Activated naive CD4-positive, alpha-beta T cell treated with anti-CD3 and anti-CD28 coated beads, Interleukin-2, amount 10 ng/mL, durations not matched to agents 7 days and 5 days (primary cell): ENCODE measurements at regions not wholly inside any gene's neighbourhood (a gene's known extent, or its start where the extent isn't known, plus 50 kb on each side); places are given as distances from the start of the nearest gene placed in this dataset.

Experiments
- CTCF ChIA-PET: fragments of 350-600 bp; sonication (Branson Sonifier 250); formaldehyde crosslinking; loops from one replicate; lab custom pipeline; 2021; ENCODE audit warnings: antibody characterized with exemption; lab: Charles Lee
- DNase-seq: peaks from one replicate; pipeline ENCODE4 v3.0.0-alpha.2; 2020
- H3K27ac Mint-ChIP-seq: one replicate; pipeline ENCODE4 v1.8.0; 2021; ENCODE audit warnings: mild to moderate bottlenecking, moderate library complexity, mixed read lengths
- H3K27me3 Mint-ChIP-seq: one replicate; pipeline ENCODE4 v1.8.0; 2021; ENCODE audit warnings: mild to moderate bottlenecking, mixed read lengths
- H3K36me3 Mint-ChIP-seq: one replicate; pipeline ENCODE4 v1.8.0; 2021; ENCODE audit warnings: mixed read lengths
- H3K4me1 Mint-ChIP-seq: one replicate; pipeline ENCODE4 v1.8.0; 2021; ENCODE audit warnings: mixed read lengths
- H3K4me3 Mint-ChIP-seq: one replicate; pipeline ENCODE4 v1.8.0; 2021; ENCODE audit warnings: mild to moderate bottlenecking, moderate library complexity, mixed read lengths
- H3K9me3 Mint-ChIP-seq: one replicate; pipeline ENCODE4 v1.8.0; 2021; ENCODE audit warnings: mixed read lengths

GRCh38 chr1:4084896-4085295 lies 184.8 kb upstream of the C1orf174 start:
- DNase-seq, result no peak
- H3K27me3 Mint-ChIP-seq, result no peaks in the 10 kb centered on the region
- peaks cover 4% of the 10 kb centered on the region for H3K9me3 Mint-ChIP-seq
- no peaks in the 10 kb centered on the region for H3K36me3 Mint-ChIP-seq
- H3K27ac Mint-ChIP-seq, result no peak overlapping the region
- H3K4me1 Mint-ChIP-seq, result no peaks in the 10 kb centered on the region
- CTCF ChIA-PET, result interaction anchor here (0.8 kb wide), 1 partner anchor 173 kb away, joined by 3 read pairs; no protein-coding TSS in a partner anchor
- no peak overlapping the region for H3K4me3 Mint-ChIP-seq

GRCh38 chr1:4085546-4085945 lies 185.5 kb upstream of the C1orf174 start:
- Mint-ChIP-seq H3K27me3 (no peaks in the 10 kb centered on the region), H3K4me1 (no peaks in the 10 kb centered on the region), H3K9me3 (peaks cover 2% of the 10 kb centered on the region), H3K36me3 (no peaks in the 10 kb centered on the region), H3K27ac (no peak overlapping the region), H3K4me3 (no peak overlapping the region)
- CTCF ChIA-PET, result interaction anchor here (0.8 kb wide), 1 partner anchor 174 kb away, joined by 3 read pairs; no protein-coding TSS in a partner anchor
- no peak for DNase-seq

- Mint-ChIP-seq H3K4me1 (no peaks in the 10 kb centered on the region), H3K36me3 (no peaks in the 10 kb centered on the region), H3K27ac (no peak overlapping the region), H3K27me3 (no peaks in the 10 kb centered on the region), H3K9me3 (no peaks in the 10 kb centered on the region), H3K4me3 (no peak overlapping the region)
- DNase-seq, result no peak
- CTCF ChIA-PET, result no interaction called here
Observed at GRCh38 chr1:4086085-4086850, 186.2 kb upstream of the C1orf174 start.

- DNase-seq, result no peak
- Mint-ChIP-seq H3K4me1 (no peaks in the 10 kb centered on the region), H3K27ac (no peak overlapping the region), H3K4me3 (no peak overlapping the region), H3K9me3 (no peaks in the 10 kb centered on the region), H3K36me3 (no peaks in the 10 kb centered on the region), H3K27me3 (no peaks in the 10 kb centered on the region)
- CTCF ChIA-PET, result no interaction called here
Observed at GRCh38 chr1:4086921-4087320, 186.8 kb upstream of the C1orf174 start.

- H3K4me3 Mint-ChIP-seq, result no peak overlapping the region
- DNase-seq, result no peak
- H3K36me3 Mint-ChIP-seq, result no peaks in the 10 kb centered on the region
- no peaks in the 10 kb centered on the region for H3K27me3 Mint-ChIP-seq
- H3K9me3 Mint-ChIP-seq, result peaks cover 2% of the 10 kb centered on the region
- H3K4me1 Mint-ChIP-seq, result no peaks in the 10 kb centered on the region
- CTCF ChIA-PET, result no interaction called here
- H3K27ac Mint-ChIP-seq, result peak overlapping the region; percentile 25
Observed at GRCh38 chr1:4087530-4088420, 187.7 kb upstream of the C1orf174 start.

- no peaks in the 10 kb centered on the region for H3K4me1 Mint-ChIP-seq
- no peaks in the 10 kb centered on the region for H3K27me3 Mint-ChIP-seq
- H3K27ac Mint-ChIP-seq, result no peak overlapping the region
- peaks cover 7% of the 10 kb centered on the region for H3K9me3 Mint-ChIP-seq
- H3K4me3 Mint-ChIP-seq, result no peak overlapping the region
- no peaks in the 10 kb centered on the region for H3K36me3 Mint-ChIP-seq
- no peak for DNase-seq
- CTCF ChIA-PET, result no interaction called here
Observed at GRCh38 chr1:4088676-4089075, 188.6 kb upstream of the C1orf174 start.

GRCh38 chr1:4089421-4090175 lies 189.5 kb upstream of the C1orf174 start:
- Mint-ChIP-seq H3K27ac (no peak overlapping the region), H3K36me3 (no peaks in the 10 kb centered on the region), H3K4me1 (no peaks in the 10 kb centered on the region), H3K9me3 (peaks cover 9% of the 10 kb centered on the region), H3K27me3 (no peaks in the 10 kb centered on the region), H3K4me3 (no peak overlapping the region)
- CTCF ChIA-PET, result no interaction called here
- DNase-seq, result no peak

GRCh38 chr1:4090556-4090955 lies 190.5 kb upstream of the C1orf174 start:
- H3K27ac Mint-ChIP-seq, result no peak overlapping the region
- no peaks in the 10 kb centered on the region for H3K27me3 Mint-ChIP-seq
- peaks cover 14% of the 10 kb centered on the region for H3K9me3 Mint-ChIP-seq
- H3K4me3 Mint-ChIP-seq, result no peak overlapping the region
- H3K4me1 Mint-ChIP-seq, result no peaks in the 10 kb centered on the region
- DNase-seq, result no peak
- CTCF ChIA-PET, result no interaction called here
- no peaks in the 10 kb centered on the region for H3K36me3 Mint-ChIP-seq

GRCh38 chr1:4090976-4091660 lies 191.0 kb upstream of the C1orf174 start:
- Mint-ChIP-seq H3K4me1 (no peaks in the 10 kb centered on the region), H3K4me3 (no peak overlapping the region), H3K36me3 (no peaks in the 10 kb centered on the region), H3K9me3 (peaks cover 17% of the 10 kb centered on the region), H3K27ac (no peak overlapping the region), H3K27me3 (no peaks in the 10 kb centered on the region)
- CTCF ChIA-PET, result no interaction called here
- DNase-seq, result no peak

GRCh38 chr1:4091996-4092395 lies 191.9 kb upstream of the C1orf174 start:
- CTCF ChIA-PET, result no interaction called here
- H3K9me3 Mint-ChIP-seq, result peaks cover 19% of the 10 kb centered on the region
- no peak overlapping the region for H3K4me3 Mint-ChIP-seq
- H3K4me1 Mint-ChIP-seq, result no peaks in the 10 kb centered on the region
- H3K27me3 Mint-ChIP-seq, result no peaks in the 10 kb centered on the region
- no peak overlapping the region for H3K27ac Mint-ChIP-seq
- H3K36me3 Mint-ChIP-seq, result no peaks in the 10 kb centered on the region
- DNase-seq, result no peak

GRCh38 chr1:4093856-4094565 lies 193.9 kb upstream of the C1orf174 start:
- H3K27me3 Mint-ChIP-seq, result no peaks in the 10 kb centered on the region
- H3K36me3 Mint-ChIP-seq, result no peaks in the 10 kb centered on the region

GRCh38 chr1:4095433-4095971 lies 195.4 kb upstream of the C1orf174 start:
- Mint-ChIP-seq H3K36me3 (no peaks in the 10 kb centered on the region), H3K9me3 (peaks cover 19% of the 10 kb centered on the region), H3K4me1 (no peaks in the 10 kb centered on the region), H3K27me3 (no peaks in the 10 kb centered on the region), H3K4me3 (no peak overlapping the region), H3K27ac (no peak overlapping the region)
- DNase-seq, result no peak
- CTCF ChIA-PET, result no interaction called here

More at GRCh38 chr1:4093856-4094565, 193.9 kb upstream of the C1orf174 start:
- Mint-ChIP-seq H3K4me3 (no peak overlapping the region), H3K9me3 (peaks cover 19% of the 10 kb centered on the region), H3K4me1 (no peaks in the 10 kb centered on the region), H3K27ac (no peak overlapping the region)
- DNase-seq, result no peak
- CTCF ChIA-PET, result no interaction called here
